ENCODE measurements at regions not wholly inside any gene's neighbourhood (a gene's known extent, or its start where the extent isn't known, plus 50 kb on each side); places are given as distances from the start of the nearest gene placed in this dataset.
"Not testable (repeated sequence)": the region's sequence is repeated elsewhere in the genome, so short reads cannot be mapped to it uniquely, and the experiment has no call there.

GRCh38 chr2:75862547-75862946, 151.8 kb upstream of the GCFC2 start:
- intact Hi-C loops (cut with DNase I): no loop called here
- 41 to 57% methylated on average over 3 of the region's 3 CpGs for WGBS, 2 donors
- ATAC-seq: no peak
- DNase-seq: no peak
- Histone ChIP-seq H3K27ac (no peak overlapping the region), H3K27me3 (no peaks in the 10 kb centered on the region), H3K4me3 (no peak overlapping the region), H3K36me3 (replicated peaks in 1 of 2; ENCODE audit: insufficient read depth in 1 of 2, low read depth in 2 of 2) (no peaks in the 10 kb centered on the region), H3K4me1 (no peaks in the 10 kb centered on the region), H3K9me3 (no peaks in the 10 kb centered on the region)
- TF ChIP-seq POLR2A (IDR thresholded peaks at IDR 0.05) (no peak), CTCF (IDR thresholded peaks at IDR 0.05) (no peak)

- no peaks in the 10 kb centered on the region for H3K4me1 ChIP-seq
- intact Hi-C loops (cut with DNase I): no loop called here
- H3K27ac ChIP-seq: no peak overlapping the region
- TF ChIP-seq CTCF (IDR thresholded peaks at IDR 0.05) (no peak), POLR2A (IDR thresholded peaks at IDR 0.05) (no peak)
- no peak for DNase-seq
- H3K36me3 ChIP-seq (replicated peaks in 1 of 2; ENCODE audit: insufficient read depth in 1 of 2, low read depth in 2 of 2): no peaks in the 10 kb centered on the region
- ATAC-seq: no peak
- H3K9me3 ChIP-seq: peaks cover 0 to 8% (median 0%) of the 10 kb centered on the region in 3 donors
- no peak overlapping the region for H3K4me3 ChIP-seq
- H3K27me3 ChIP-seq: no peaks in the 10 kb centered on the region
Observed at GRCh38 chr2:75853436-75853835, 142.7 kb upstream of the GCFC2 start.

GRCh38 chr2:75852639-75853038, 141.9 kb upstream of the GCFC2 start:
- H3K4me1 ChIP-seq: no peaks in the 10 kb centered on the region
- no peak overlapping the region for H3K27ac ChIP-seq
- TF ChIP-seq POLR2A (IDR thresholded peaks at IDR 0.05): no peak
- TF ChIP-seq CTCF (IDR thresholded peaks at IDR 0.05): no peak
- intact Hi-C loops (cut with DNase I): no loop called here
- DNase-seq (no peak), ATAC-seq (no peak)
- 82 to 95% methylated on average over 2 of the region's 2 CpGs for whole genome bisulfite sequencing, 2 donors
- no peaks in the 10 kb centered on the region for H3K27me3 ChIP-seq
- peaks cover 0 to 8% (median 0%) of the 10 kb centered on the region in 3 donors for H3K9me3 ChIP-seq
- no peak overlapping the region for H3K4me3 ChIP-seq
- no peaks in the 10 kb centered on the region for H3K36me3 ChIP-seq (replicated peaks in 1 of 2; ENCODE audit: insufficient read depth in 1 of 2, low read depth in 2 of 2)

GRCh38 chr2:75846683-75847190, 136.0 kb upstream of the GCFC2 start:
- no peak for DNase-seq
- Histone ChIP-seq H3K4me3 (no peak overlapping the region), H3K9me3 (no peaks in the 10 kb centered on the region), H3K27me3 (no peaks in the 10 kb centered on the region), H3K36me3 (replicated peaks in 1 of 2; ENCODE audit: insufficient read depth in 1 of 2, low read depth in 2 of 2) (no peaks in the 10 kb centered on the region), H3K27ac (no peak overlapping the region), H3K4me1 (no peaks in the 10 kb centered on the region)
- WGBS, 2 donors: 3 to 13% methylated on average over 1 of the region's 1 CpG
- no peak for ATAC-seq
- TF ChIP-seq POLR2A (IDR thresholded peaks at IDR 0.05): no peak
- TF ChIP-seq CTCF (IDR thresholded peaks at IDR 0.05): no peak
- intact Hi-C loops (cut with DNase I): no loop called here

GRCh38 chr2:75844651-75845050, 133.9 kb upstream of the GCFC2 start:
- H3K36me3 ChIP-seq (replicated peaks in 1 of 2; ENCODE audit: insufficient read depth in 1 of 2, low read depth in 2 of 2): no peaks in the 10 kb centered on the region
- no peak overlapping the region for H3K4me3 ChIP-seq
- TF ChIP-seq CTCF (IDR thresholded peaks at IDR 0.05) (no peak), POLR2A (IDR thresholded peaks at IDR 0.05) (no peak)
- ATAC-seq (no peak), DNase-seq (no peak)
- no peaks in the 10 kb centered on the region for H3K4me1 ChIP-seq
- no peaks in the 10 kb centered on the region for H3K27me3 ChIP-seq
- intact Hi-C loops (cut with DNase I): no loop called here
- H3K27ac ChIP-seq: no peak overlapping the region
- no peaks in the 10 kb centered on the region for H3K9me3 ChIP-seq

GRCh38 chr2:75834588-75834987, 123.9 kb upstream of the GCFC2 start:
- H3K9me3 ChIP-seq; H3K27me3 ChIP-seq; H3K4me1 ChIP-seq; H3K36me3 ChIP-seq (replicated peaks in 1 of 2; ENCODE audit: insufficient read depth in 1 of 2, low read depth in 2 of 2); H3K27ac ChIP-seq; ATAC-seq; H3K4me3 ChIP-seq; DNase-seq; intact Hi-C loops (cut with DNase I): not testable (repeated sequence)
- WGBS, 2 donors: 61 to 64% methylated on average over 2 to 4 of the region's 4 CpGs
